SK-N-SH treated with all-trans-retinoic acid at 6 μM for 48 hours (cell line): ENCODE measurements at regions not wholly inside any gene's neighbourhood (a gene's known extent, or its start where the extent isn't known, plus 50 kb on each side); places are given as distances from the start of the nearest gene placed in this dataset.

ENCODE experiments used
- CREB5 ChIP-seq: fragments of 250-450 bp; sonication (Bioruptor Pico); IDR thresholded peaks from 2 replicates; pipeline ENCODE4 v1.5.1; 2020; ENCODE audit warnings: low read depth, mild to moderate bottlenecking, moderate library complexity
- CSDC2 ChIP-seq: fragments of 250-450 bp; sonication (Bioruptor Pico); IDR thresholded peaks from 2 replicates; pipeline ENCODE4 v1.5.0; 2020; ENCODE audit warnings: mild to moderate bottlenecking, moderate library complexity
- ISL1 ChIP-seq: fragments of 250-450 bp; sonication (Bioruptor Pico); IDR thresholded peaks from 2 replicates; pipeline ENCODE4 v2.1.2; 2022; ENCODE audit warnings: mild to moderate bottlenecking, moderate library complexity
- OSR1 ChIP-seq: fragments of 250-450 bp; sonication (Bioruptor Pico); IDR thresholded peaks from 2 replicates; pipeline ENCODE4 v1.8.0; 2022; ENCODE audit warnings: moderate library complexity, mild to moderate bottlenecking, inconsistent platforms
- SNAI2 ChIP-seq: fragments of 250-450 bp; sonication (Bioruptor Pico); IDR thresholded peaks from 2 replicates; pipeline ENCODE4 v1.5.0; 2020; ENCODE audit warnings: mild to moderate bottlenecking, moderate library complexity
- TCF4 ChIP-seq: fragments of 250-450 bp; sonication (Bioruptor Pico); IDR thresholded peaks from 2 replicates; pipeline ENCODE4 v1.8.0; 2021; ENCODE audit warnings: mild to moderate bottlenecking, moderate library complexity, borderline replicate concordance
- TOX ChIP-seq: fragments of 250-450 bp; sonication (Bioruptor Pico); IDR thresholded peaks from 2 replicates; pipeline ENCODE4 v1.8.0; 2021; ENCODE audit warnings: mild to moderate bottlenecking, moderate library complexity, borderline replicate concordance
- TSHZ2 ChIP-seq: fragments of 250-450 bp; sonication (Bioruptor Pico); IDR thresholded peaks from 2 replicates; pipeline ENCODE4 v1.5.0; 2020; ENCODE audit warnings: mild to moderate bottlenecking, moderate library complexity
- ZFP30 ChIP-seq: fragments of 450-650 bp; formaldehyde crosslinking; IDR thresholded peaks from 2 replicates; pipeline ENCODE4 v1.5.0; 2022; ENCODE audit warnings: mild to moderate bottlenecking, moderate library complexity
- ZNF565 ChIP-seq: fragments of 450-650 bp; formaldehyde crosslinking; conservative IDR thresholded peaks from 2 replicates; pipeline ENCODE4 v1.5.0; 2020; ENCODE audit warnings: low read depth, mild to moderate bottlenecking, moderate library complexity

DNA sequence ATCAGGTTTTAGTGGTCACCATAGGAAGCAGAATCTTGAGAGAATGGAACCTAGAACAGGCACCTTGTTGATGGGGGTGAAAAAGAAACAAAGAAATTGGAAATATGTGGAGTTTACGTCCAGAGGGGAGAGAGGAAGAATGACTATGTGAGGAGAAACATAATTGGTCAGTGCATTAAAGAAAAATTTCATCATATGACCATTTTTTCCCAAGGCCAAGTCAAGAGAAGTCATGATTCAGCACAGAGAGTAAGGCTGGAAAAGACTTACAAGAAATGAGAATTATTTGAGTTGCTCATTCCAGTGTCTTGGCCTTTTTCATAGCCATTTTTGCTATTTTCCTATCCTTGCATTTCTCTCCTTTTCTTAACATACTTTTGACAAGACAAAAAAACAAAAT is 421.7 kb downstream of the EFNB2 start:
- no peak for TF ChIP-seq CREB5 (CRISPR knock-in tag)
- no peak for TF ChIP-seq TCF4 (CRISPR knock-in tag)
- no peak for TF ChIP-seq TSHZ2 (CRISPR knock-in tag)
- TF ChIP-seq ZNF565 = no peak
- no peak for TF ChIP-seq TOX (CRISPR knock-in tag)
- TF ChIP-seq SNAI2 (CRISPR knock-in tag) = no peak
- no peak for TF ChIP-seq CSDC2 (CRISPR knock-in tag)
- no peak for TF ChIP-seq OSR1
- no peak for TF ChIP-seq ZFP30 (CRISPR knock-in tag)
- TF ChIP-seq ISL1 (CRISPR knock-in tag) = no peak
